HFFc6 (cell line): ENCODE measurements at regions not wholly inside any gene's neighbourhood (a gene's known extent, or its start where the extent isn't known, plus 50 kb on each side); places are given as distances from the start of the nearest gene placed in this dataset.

Experiments
- DNase-seq: peaks from one replicate; pipeline ENCODE4 v3.0.0-alpha.2; 2018
- H3K27ac Mint-ChIP-seq: 2 replicates; pipeline ENCODE4 v1.8.0; 2020; ENCODE audit warnings: mild to moderate bottlenecking, mixed read lengths
- H3K27me3 Mint-ChIP-seq: 2 replicates; pipeline ENCODE4 v1.8.0; 2021; ENCODE audit warnings: mild to moderate bottlenecking, moderate library complexity, mixed read lengths; ENCODE audit not compliant: insufficient read depth
- H3K36me3 Mint-ChIP-seq: 2 replicates; pipeline ENCODE4 v1.8.0; 2021; ENCODE audit warnings: low read depth, mixed read lengths
- H3K4me1 Mint-ChIP-seq: 2 replicates; pipeline ENCODE4 v1.8.0; 2020; ENCODE audit warnings: low read depth, mixed read lengths
- H3K4me3 Mint-ChIP-seq: 2 replicates; pipeline ENCODE4 v1.8.0; 2020; ENCODE audit warnings: mild to moderate bottlenecking, moderate library complexity, mixed read lengths
- H3K9me3 Mint-ChIP-seq: 2 replicates; pipeline ENCODE4 v1.8.0; 2020; ENCODE audit warnings: mild to moderate bottlenecking, mixed read lengths
- CTCF ChIP-seq: fragments of 200-600 bp; sonication (generic); IDR thresholded peaks from 2 replicates; pipeline ENCODE4 v1.5.0; 2021; ENCODE audit warnings: antibody characterized with exemption, mild to moderate bottlenecking

GRCh38 chr19:31160336-31160926 lies 188.8 kb downstream of the TSHZ3 start:
- Mint-ChIP-seq H3K4me3 (no peak overlapping the region), H3K27me3 (peaks cover 2% of the 10 kb centered on the region; the same call in 1 of the 2 replicates), H3K9me3 (no peaks in the 10 kb centered on the region), H3K4me1 (peaks cover 9% of the 10 kb centered on the region), H3K36me3 (no peaks in the 10 kb centered on the region; the same call in 1 of the 2 replicates), H3K27ac (no peak overlapping the region)
- no peak for TF ChIP-seq CTCF
- no peak for DNase-seq

GRCh38 chr19:31154021-31154420 lies 195.2 kb downstream of the TSHZ3 start:
- H3K36me3 Mint-ChIP-seq = no peaks in the 10 kb centered on the region; the same call in 1 of the 2 replicates
- TF ChIP-seq CTCF = no peak
- peaks cover 36% of the 10 kb centered on the region for H3K4me1 Mint-ChIP-seq
- DNase-seq = peak; percentile 37
- peak overlapping the region; percentile 31; the same call in 1 of the 2 replicates for H3K27ac Mint-ChIP-seq
- no peaks in the 10 kb centered on the region for H3K9me3 Mint-ChIP-seq
- no peak overlapping the region for H3K4me3 Mint-ChIP-seq
- H3K27me3 Mint-ChIP-seq = peaks cover 2% of the 10 kb centered on the region

- Mint-ChIP-seq H3K27me3 (no peaks in the 10 kb centered on the region; the same call in 1 of the 2 replicates), H3K4me1 (peaks cover 36% of the 10 kb centered on the region), H3K4me3 (no peak overlapping the region), H3K36me3 (no peaks in the 10 kb centered on the region; the same call in 1 of the 2 replicates), H3K9me3 (no peaks in the 10 kb centered on the region), H3K27ac (no peak overlapping the region)
- no peak for TF ChIP-seq CTCF
- peak; percentile 40 for DNase-seq
Measured at GRCh38 chr19:31152906-31153305, 196.3 kb downstream of the TSHZ3 start.

- TF ChIP-seq CTCF = no peak
- no peak overlapping the region for H3K4me3 Mint-ChIP-seq
- DNase-seq = no peak
- H3K36me3 Mint-ChIP-seq = no peaks in the 10 kb centered on the region
- H3K4me1 Mint-ChIP-seq = peaks cover 23% of the 10 kb centered on the region
- no peak overlapping the region for H3K27ac Mint-ChIP-seq
- peaks cover 2% of the 10 kb centered on the region for H3K27me3 Mint-ChIP-seq
- H3K9me3 Mint-ChIP-seq = no peaks in the 10 kb centered on the region
Measured at GRCh38 chr19:31149441-31149941, 199.7 kb downstream of the TSHZ3 start.

- Mint-ChIP-seq H3K36me3 (no peaks in the 10 kb centered on the region), H3K4me1 (peaks cover 15% of the 10 kb centered on the region), H3K27me3 (peaks cover 2% of the 10 kb centered on the region), H3K9me3 (no peaks in the 10 kb centered on the region), H3K4me3 (no peak overlapping the region), H3K27ac (no peak overlapping the region)
- DNase-seq = no peak
- TF ChIP-seq CTCF = no peak
Measured at GRCh38 chr19:31148671-31149070, 200.6 kb downstream of the TSHZ3 start.
